ENCODE measurements at regions not wholly inside any gene's neighbourhood (a gene's known extent, or its start where the extent isn't known, plus 50 kb on each side); places are given as distances from the start of the nearest gene placed in this dataset.
"Not testable (repeated sequence)": the region's sequence is repeated elsewhere in the genome, so short reads cannot be mapped to it uniquely, and the experiment has no call there.

- Histone ChIP-seq H3K9ac (ENCODE audit: low read length) (no peak overlapping the region), H3K4me3 (ENCODE audit: low read length) (no peak overlapping the region), H2AFZ (ENCODE audit: low read length) (no peak overlapping the region), H3K9me3 (replicated peaks; ENCODE audit: insufficient read depth, low read length) (no peaks in the 10 kb centered on the region), H3K4me2 (ENCODE audit: low read depth, low read length) (no peak overlapping the region), H3F3A (ENCODE audit: insufficient read depth, low read length) (no peaks in the 10 kb centered on the region), H3K9me2 (replicated peaks; ENCODE audit: insufficient read depth, low read length) (no peaks in the 10 kb centered on the region), H3K79me2 (ENCODE audit: low read length) (no peaks in the 10 kb centered on the region), H3K4me1 (ENCODE audit: low read length) (no peaks in the 10 kb centered on the region), H4K20me1 (ENCODE audit: insufficient read depth, low read length) (no peaks in the 10 kb centered on the region), H3K27me3 (replicated peaks; ENCODE audit: insufficient read depth, low read length) (0 out of 2 replicates have a peak, but pooled peaks cover 1% of the 10 kb centered on the region), H3K36me3 (replicated peaks; ENCODE audit: insufficient read depth, low read length) (no peaks in the 10 kb centered on the region), H3K27ac (ENCODE audit: low read length) (no peak overlapping the region)
- no peak for TF ChIP-seq CTCF (IDR thresholded peaks at IDR 0.05; ENCODE audit: low read length)
- TF ChIP-seq EZH2 (optimal IDR thresholded peaks at IDR 0.05; ENCODE audit: low read depth, low read length) = no peak
- no peak for TF ChIP-seq EZH2phosphoT487 (IDR thresholded peaks at IDR 0.05; ENCODE audit: low read length)
- no peak for DNase-seq
Measured at GRCh38 chr1:229133151-229133550, 137.8 kb upstream of the RAB4A start.

DNA sequence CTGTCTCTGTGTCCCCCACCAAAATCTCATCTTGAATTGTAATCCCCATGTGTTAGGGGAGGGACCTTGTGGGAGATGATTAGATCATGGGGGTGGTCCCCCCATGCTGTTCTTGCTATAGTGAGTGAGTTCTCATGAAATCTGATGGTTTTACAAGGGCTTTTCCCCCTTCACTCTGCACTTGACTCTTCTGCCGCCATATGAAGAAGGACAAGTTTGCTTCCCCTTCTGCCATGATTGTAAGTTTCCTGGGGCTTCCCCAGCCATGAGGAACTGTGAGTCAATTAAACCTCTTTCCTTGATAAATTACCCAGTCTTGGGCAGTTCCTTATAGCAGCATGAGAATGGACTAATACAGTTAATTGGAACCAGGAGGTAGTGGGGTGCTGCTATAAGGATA, 137.1 kb upstream of the RAB4A start:
- DNase-seq = no peak
- H3K4me1 ChIP-seq (ENCODE audit: low read length) = no peaks in the 10 kb centered on the region

DNA sequence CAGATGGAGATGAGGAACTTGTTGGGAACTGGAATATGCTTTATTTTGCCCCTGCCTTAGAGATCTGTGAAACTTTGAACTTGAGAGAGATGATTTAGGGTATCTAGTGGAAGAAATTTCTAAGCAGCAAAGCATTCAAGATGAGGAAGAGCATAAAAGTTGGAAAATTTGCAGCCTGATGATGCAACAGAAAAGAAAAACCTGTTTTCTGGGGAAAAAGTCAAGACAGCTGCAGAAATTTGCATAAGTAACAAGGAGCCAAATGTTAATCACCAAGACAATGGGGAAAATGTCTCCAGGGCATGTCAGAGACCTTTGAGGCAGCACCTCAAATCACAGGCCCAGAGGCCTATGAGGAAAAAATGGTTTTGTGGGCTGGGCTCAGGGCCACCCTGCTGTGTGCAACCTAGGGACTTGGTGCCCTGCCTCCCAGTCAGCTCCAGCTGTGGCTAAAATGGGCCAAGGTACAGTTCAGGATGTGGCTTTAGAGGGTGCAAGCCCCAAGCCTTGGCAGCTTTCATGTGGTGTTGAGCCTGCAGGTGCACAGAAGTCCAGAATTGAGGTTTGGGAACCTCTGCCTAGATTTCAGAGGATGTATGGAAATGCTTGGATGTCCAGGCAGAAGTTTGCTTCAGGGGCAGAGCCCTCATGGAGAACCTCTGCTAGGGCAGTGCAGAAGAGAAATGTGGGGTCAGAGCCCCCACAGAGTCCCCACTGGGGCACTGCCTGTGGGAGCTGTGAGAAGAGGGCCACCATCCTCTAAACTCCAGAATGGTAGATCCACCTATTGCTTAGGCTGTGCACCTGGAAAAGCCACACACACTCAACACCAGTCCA, 136.3 kb upstream of the RAB4A start:
- not testable (repeated sequence) for H3K27ac ChIP-seq (ENCODE audit: low read length); DNase-seq; H3K36me3 ChIP-seq (replicated peaks; ENCODE audit: insufficient read depth, low read length); H3K79me2 ChIP-seq (ENCODE audit: low read length); H3K9me2 ChIP-seq (replicated peaks; ENCODE audit: insufficient read depth, low read length); H3F3A ChIP-seq (ENCODE audit: insufficient read depth, low read length); H2AFZ ChIP-seq (ENCODE audit: low read length); H4K20me1 ChIP-seq (ENCODE audit: insufficient read depth, low read length); H3K27me3 ChIP-seq (replicated peaks; ENCODE audit: insufficient read depth, low read length); H3K9ac ChIP-seq (ENCODE audit: low read length); H3K4me2 ChIP-seq (ENCODE audit: low read depth, low read length); H3K9me3 ChIP-seq (replicated peaks; ENCODE audit: insufficient read depth, low read length); H3K4me1 ChIP-seq (ENCODE audit: low read length); H3K4me3 ChIP-seq (ENCODE audit: low read length)

More for the DNA sequence above, 137.1 kb upstream of the RAB4A start:
- no peak for TF ChIP-seq EZH2 (optimal IDR thresholded peaks at IDR 0.05; ENCODE audit: low read depth, low read length)
- no peak for TF ChIP-seq CTCF (IDR thresholded peaks at IDR 0.05; ENCODE audit: low read length)
- no peak for TF ChIP-seq EZH2phosphoT487 (IDR thresholded peaks at IDR 0.05; ENCODE audit: low read length)
- H3K27me3 ChIP-seq (replicated peaks; ENCODE audit: insufficient read depth, low read length) = no peaks in the 10 kb centered on the region
- H3K9me2 ChIP-seq (replicated peaks; ENCODE audit: insufficient read depth, low read length) = no peaks in the 10 kb centered on the region
- no peak overlapping the region for H2AFZ ChIP-seq (ENCODE audit: low read length)
- H3K4me2 ChIP-seq (ENCODE audit: low read depth, low read length) = no peak overlapping the region
- no peaks in the 10 kb centered on the region for H3K36me3 ChIP-seq (replicated peaks; ENCODE audit: insufficient read depth, low read length)
- H3K27ac ChIP-seq (ENCODE audit: low read length) = no peak overlapping the region
- H3K79me2 ChIP-seq (ENCODE audit: low read length) = no peaks in the 10 kb centered on the region
- no peaks in the 10 kb centered on the region for H4K20me1 ChIP-seq (ENCODE audit: insufficient read depth, low read length)
- no peak overlapping the region for H3K4me3 ChIP-seq (ENCODE audit: low read length)
- no peaks in the 10 kb centered on the region for H3K9me3 ChIP-seq (replicated peaks; ENCODE audit: insufficient read depth, low read length)
- H3F3A ChIP-seq (ENCODE audit: insufficient read depth, low read length) = no peaks in the 10 kb centered on the region
- H3K9ac ChIP-seq (ENCODE audit: low read length) = no peak overlapping the region

DNA sequence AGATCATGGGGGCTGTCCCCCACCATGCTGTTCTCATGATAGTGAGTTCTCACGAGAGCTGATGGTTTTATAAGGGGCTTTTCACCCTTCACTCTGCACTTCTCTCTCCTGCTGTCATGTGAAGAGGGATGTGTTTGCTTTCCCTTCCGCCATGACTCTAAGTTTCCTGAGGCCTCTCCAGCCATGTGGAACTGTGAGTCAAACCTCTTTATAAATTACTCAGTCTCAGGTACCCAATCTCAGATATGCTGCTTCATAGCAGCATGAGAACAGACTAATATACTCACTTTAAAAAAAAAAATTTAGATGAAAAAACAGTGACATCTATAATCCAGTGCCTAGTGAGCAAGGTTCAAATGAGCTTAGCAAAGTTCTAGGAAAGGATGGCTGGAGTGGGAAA, 135.1 kb upstream of the RAB4A start:
- H3K4me1 ChIP-seq (ENCODE audit: low read length) = no peaks in the 10 kb centered on the region
- no peaks in the 10 kb centered on the region for H4K20me1 ChIP-seq (ENCODE audit: insufficient read depth, low read length)
- no peak overlapping the region for H3K4me2 ChIP-seq (ENCODE audit: low read depth, low read length)
- H3F3A ChIP-seq (ENCODE audit: insufficient read depth, low read length) = no peaks in the 10 kb centered on the region
- H3K9me3 ChIP-seq (replicated peaks; ENCODE audit: insufficient read depth, low read length) = no peaks in the 10 kb centered on the region
- no peak for DNase-seq
- no peak overlapping the region for H3K4me3 ChIP-seq (ENCODE audit: low read length)
- no peaks in the 10 kb centered on the region for H3K79me2 ChIP-seq (ENCODE audit: low read length)
- no peak overlapping the region for H2AFZ ChIP-seq (ENCODE audit: low read length)
- H3K27ac ChIP-seq (ENCODE audit: low read length) = no peak overlapping the region
- no peaks in the 10 kb centered on the region for H3K36me3 ChIP-seq (replicated peaks; ENCODE audit: insufficient read depth, low read length)
- H3K27me3 ChIP-seq (replicated peaks; ENCODE audit: insufficient read depth, low read length) = no peaks in the 10 kb centered on the region
- H3K9ac ChIP-seq (ENCODE audit: low read length) = no peak overlapping the region
- H3K9me2 ChIP-seq (replicated peaks; ENCODE audit: insufficient read depth, low read length) = no peaks in the 10 kb centered on the region
- TF ChIP-seq CTCF (IDR thresholded peaks at IDR 0.05; ENCODE audit: low read length) = no peak
- no peak for TF ChIP-seq EZH2 (optimal IDR thresholded peaks at IDR 0.05; ENCODE audit: low read depth, low read length)
- no peak for TF ChIP-seq EZH2phosphoT487 (IDR thresholded peaks at IDR 0.05; ENCODE audit: low read length)
